ENCODE measurements at regions not wholly inside any gene's neighbourhood (a gene's known extent, or its start where the extent isn't known, plus 50 kb on each side); places are given as distances from the start of the nearest gene placed in this dataset.

- H2AFZ ChIP-seq (ENCODE audit: low read depth, low read length) = no peak overlapping the region
- H3F3A ChIP-seq (ENCODE audit: insufficient read depth, low read length, poor library complexity, severe bottlenecking) = no peaks in the 10 kb centered on the region
- no peak overlapping the region for H3K4me3 ChIP-seq (ENCODE audit: low read length)
- H3K9ac ChIP-seq (ENCODE audit: low read length) = no peak overlapping the region
- no peaks in the 10 kb centered on the region for H3K36me3 ChIP-seq (ENCODE audit: insufficient read depth, low read length)
- no peaks in the 10 kb centered on the region for H4K20me1 ChIP-seq (ENCODE audit: insufficient read depth)
- H3K9me2 ChIP-seq (ENCODE audit: insufficient read depth, low read length) = no peaks in the 10 kb centered on the region
- H3K4me2 ChIP-seq (ENCODE audit: low read length) = no peak overlapping the region
- no peak overlapping the region for H3K27ac ChIP-seq (ENCODE audit: low read length)
- H3K79me2 ChIP-seq (replicated peaks; ENCODE audit: insufficient read depth, low read length) = no peaks in the 10 kb centered on the region
- TF ChIP-seq EZH2 (IDR thresholded peaks at IDR 0.05; ENCODE audit: borderline replicate concordance, insufficient read depth, low read length, poor library complexity, severe bottlenecking) (no peak), CTCF (IDR thresholded peaks at IDR 0.05; ENCODE audit: poor library complexity, severe bottlenecking) (no peak), EP300 (conservative IDR thresholded peaks at IDR 0.05; ENCODE audit: poor library complexity, severe bottlenecking) (no peak), MXI1 (conservative IDR thresholded peaks at IDR 0.05; ENCODE audit: poor library complexity, severe bottlenecking) (no peak), RAD21 (conservative IDR thresholded peaks at IDR 0.05) (no peak), TAF1 (IDR thresholded peaks at IDR 0.05; ENCODE audit: low read depth) (no peak), POLR2AphosphoS5 (IDR thresholded peaks at IDR 0.05) (no peak), SMC3 (conservative IDR thresholded peaks at IDR 0.05; ENCODE audit: poor library complexity) (no peak)
- TF ChIP-seq, protein P1, sequence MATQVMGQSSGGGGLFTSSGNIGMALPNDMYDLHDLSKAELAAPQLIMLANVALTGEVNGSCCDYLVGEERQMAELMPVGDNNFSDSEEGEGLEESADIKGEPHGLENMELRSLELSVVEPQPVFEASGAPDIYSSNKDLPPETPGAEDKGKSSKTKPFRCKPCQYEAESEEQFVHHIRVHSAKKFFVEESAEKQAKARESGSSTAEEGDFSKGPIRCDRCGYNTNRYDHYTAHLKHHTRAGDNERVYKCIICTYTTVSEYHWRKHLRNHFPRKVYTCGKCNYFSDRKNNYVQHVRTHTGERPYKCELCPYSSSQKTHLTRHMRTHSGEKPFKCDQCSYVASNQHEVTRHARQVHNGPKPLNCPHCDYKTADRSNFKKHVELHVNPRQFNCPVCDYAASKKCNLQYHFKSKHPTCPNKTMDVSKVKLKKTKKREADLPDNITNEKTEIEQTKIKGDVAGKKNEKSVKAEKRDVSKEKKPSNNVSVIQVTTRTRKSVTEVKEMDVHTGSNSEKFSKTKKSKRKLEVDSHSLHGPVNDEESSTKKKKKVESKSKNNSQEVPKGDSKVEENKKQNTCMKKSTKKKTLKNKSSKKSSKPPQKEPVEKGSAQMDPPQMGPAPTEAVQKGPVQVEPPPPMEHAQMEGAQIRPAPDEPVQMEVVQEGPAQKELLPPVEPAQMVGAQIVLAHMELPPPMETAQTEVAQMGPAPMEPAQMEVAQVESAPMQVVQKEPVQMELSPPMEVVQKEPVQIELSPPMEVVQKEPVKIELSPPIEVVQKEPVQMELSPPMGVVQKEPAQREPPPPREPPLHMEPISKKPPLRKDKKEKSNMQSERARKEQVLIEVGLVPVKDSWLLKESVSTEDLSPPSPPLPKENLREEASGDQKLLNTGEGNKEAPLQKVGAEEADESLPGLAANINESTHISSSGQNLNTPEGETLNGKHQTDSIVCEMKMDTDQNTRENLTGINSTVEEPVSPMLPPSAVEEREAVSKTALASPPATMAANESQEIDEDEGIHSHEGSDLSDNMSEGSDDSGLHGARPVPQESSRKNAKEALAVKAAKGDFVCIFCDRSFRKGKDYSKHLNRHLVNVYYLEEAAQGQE (IDR thresholded peaks at IDR 0.05; ENCODE audit: borderline replicate concordance) = no peak
- H3K27me3 ChIP-seq (ENCODE audit: insufficient read depth, low read depth, low read length) = no peaks in the 10 kb centered on the region
- no peaks in the 10 kb centered on the region for H3K9me3 ChIP-seq (ENCODE audit: low read length)
These were observed 119.6 kb upstream of the CNTNAP4 start for GRCh38 chr16:76157629-76158028.

DNA sequence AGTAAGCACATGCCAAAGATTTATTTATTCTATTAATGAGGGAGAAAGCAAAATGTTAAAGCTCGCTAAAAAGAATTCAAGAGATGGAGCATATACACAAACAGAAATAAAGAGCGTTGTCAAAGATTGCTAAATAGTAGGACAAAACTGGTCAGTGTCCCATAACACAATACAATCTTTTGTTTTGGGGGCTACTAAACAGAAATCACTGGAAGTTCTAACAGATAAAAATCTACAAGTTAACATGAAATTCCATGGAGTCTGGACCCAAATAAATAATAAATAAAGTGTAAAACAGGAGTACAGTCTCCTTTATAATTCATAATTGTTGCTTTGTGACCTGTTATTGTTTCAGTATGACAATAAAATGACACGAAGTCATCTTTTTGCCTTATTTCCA lies 115.2 kb upstream of the CNTNAP4 start:
- H3K79me2 ChIP-seq (replicated peaks; ENCODE audit: insufficient read depth, low read length) = no peaks in the 10 kb centered on the region
- H4K20me1 ChIP-seq (ENCODE audit: insufficient read depth) = no peaks in the 10 kb centered on the region
- no peak overlapping the region for H2AFZ ChIP-seq (ENCODE audit: low read depth, low read length)
- H3K9ac ChIP-seq (ENCODE audit: low read length) = no peak overlapping the region
- H3K27me3 ChIP-seq (ENCODE audit: insufficient read depth, low read depth, low read length) = no peaks in the 10 kb centered on the region
- H3K36me3 ChIP-seq (ENCODE audit: insufficient read depth, low read length) = no peaks in the 10 kb centered on the region
- no peaks in the 10 kb centered on the region for H3F3A ChIP-seq (ENCODE audit: insufficient read depth, low read length, poor library complexity, severe bottlenecking)
- no peak overlapping the region for H3K4me2 ChIP-seq (ENCODE audit: low read length)
- no peak overlapping the region for H3K4me3 ChIP-seq (ENCODE audit: low read length)
- no peak overlapping the region for H3K27ac ChIP-seq (ENCODE audit: low read length)
- TF ChIP-seq SMC3 (conservative IDR thresholded peaks at IDR 0.05; ENCODE audit: poor library complexity) (no peak), MXI1 (conservative IDR thresholded peaks at IDR 0.05; ENCODE audit: poor library complexity, severe bottlenecking) (no peak), EP300 (conservative IDR thresholded peaks at IDR 0.05; ENCODE audit: poor library complexity, severe bottlenecking) (no peak), TAF1 (IDR thresholded peaks at IDR 0.05; ENCODE audit: low read depth) (no peak), RAD21 (conservative IDR thresholded peaks at IDR 0.05) (no peak), CTCF (IDR thresholded peaks at IDR 0.05; ENCODE audit: poor library complexity, severe bottlenecking) (no peak), POLR2AphosphoS5 (IDR thresholded peaks at IDR 0.05) (no peak), EZH2 (IDR thresholded peaks at IDR 0.05; ENCODE audit: borderline replicate concordance, insufficient read depth, low read length, poor library complexity, severe bottlenecking) (no peak)
- TF ChIP-seq, protein P1 (IDR thresholded peaks at IDR 0.05; ENCODE audit: borderline replicate concordance) = no peak
- no peaks in the 10 kb centered on the region for H3K9me3 ChIP-seq (ENCODE audit: low read length)
- H3K9me2 ChIP-seq (ENCODE audit: insufficient read depth, low read length) = no peaks in the 10 kb centered on the region

Measured in neural cell (in vitro differentiated cells).